ENCODE measurements at regions not wholly inside any gene's neighbourhood (a gene's known extent, or its start where the extent isn't known, plus 50 kb on each side); places are given as distances from the start of the nearest gene placed in this dataset.

DNA sequence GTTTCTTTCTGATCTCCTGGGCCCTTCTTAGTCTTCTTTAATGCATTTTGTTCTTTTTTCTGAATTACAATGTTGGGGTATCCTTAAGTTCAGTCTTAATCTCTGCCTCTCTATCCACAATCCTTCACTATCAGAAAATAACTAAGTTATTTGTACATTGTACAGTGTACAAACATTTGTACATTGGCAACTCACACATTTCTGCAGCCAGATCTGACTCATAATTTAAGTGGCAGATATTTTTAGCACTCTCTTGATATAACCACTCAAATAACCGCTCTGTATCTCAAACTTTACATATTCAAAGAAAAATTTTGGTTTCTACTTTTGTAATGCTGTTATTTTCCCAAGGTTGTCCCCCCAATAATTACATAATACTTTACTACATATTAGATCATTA, 691.1 kb upstream of the SPRY2 start:
- Histone ChIP-seq H3K27ac (ENCODE audit: low read depth in 2 of 2, low read length in 2 of 2) (no peak overlapping the region), H3K9me3 (ENCODE audit: control insufficient read depth in 2 of 3, insufficient read depth in 1 of 3, low read length in 3 of 3) (no peaks in the 10 kb centered on the region), H3K27me3 (ENCODE audit: control insufficient read depth, insufficient read depth, low read length) (no peaks in the 10 kb centered on the region), H3K4me3 (ENCODE audit: low read length in 3 of 3) (no peak overlapping the region), H3K4me1 (ENCODE audit: control insufficient read depth in 2 of 3, insufficient read depth in 2 of 3, low read depth in 1 of 3, low read length in 3 of 3) (no peaks in the 10 kb centered on the region), H3K9ac (ENCODE audit: low read length in 3 of 3) (no peak overlapping the region), H3K36me3 (ENCODE audit: control insufficient read depth in 2 of 3, insufficient read depth in 3 of 3, low read length in 3 of 3) (no peaks in the 10 kb centered on the region)
- FAIRE-seq, result no peak
- DNase-seq, result no peak
- TF ChIP-seq, protein P1, sequence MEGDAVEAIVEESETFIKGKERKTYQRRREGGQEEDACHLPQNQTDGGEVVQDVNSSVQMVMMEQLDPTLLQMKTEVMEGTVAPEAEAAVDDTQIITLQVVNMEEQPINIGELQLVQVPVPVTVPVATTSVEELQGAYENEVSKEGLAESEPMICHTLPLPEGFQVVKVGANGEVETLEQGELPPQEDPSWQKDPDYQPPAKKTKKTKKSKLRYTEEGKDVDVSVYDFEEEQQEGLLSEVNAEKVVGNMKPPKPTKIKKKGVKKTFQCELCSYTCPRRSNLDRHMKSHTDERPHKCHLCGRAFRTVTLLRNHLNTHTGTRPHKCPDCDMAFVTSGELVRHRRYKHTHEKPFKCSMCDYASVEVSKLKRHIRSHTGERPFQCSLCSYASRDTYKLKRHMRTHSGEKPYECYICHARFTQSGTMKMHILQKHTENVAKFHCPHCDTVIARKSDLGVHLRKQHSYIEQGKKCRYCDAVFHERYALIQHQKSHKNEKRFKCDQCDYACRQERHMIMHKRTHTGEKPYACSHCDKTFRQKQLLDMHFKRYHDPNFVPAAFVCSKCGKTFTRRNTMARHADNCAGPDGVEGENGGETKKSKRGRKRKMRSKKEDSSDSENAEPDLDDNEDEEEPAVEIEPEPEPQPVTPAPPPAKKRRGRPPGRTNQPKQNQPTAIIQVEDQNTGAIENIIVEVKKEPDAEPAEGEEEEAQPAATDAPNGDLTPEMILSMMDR (IDR thresholded peaks at IDR 0.05; ENCODE audit: borderline replicate concordance, extremely low read depth, insufficient read depth), result no peak
- intact Hi-C loops (cut with DNase I), result no loop called here

DNA sequence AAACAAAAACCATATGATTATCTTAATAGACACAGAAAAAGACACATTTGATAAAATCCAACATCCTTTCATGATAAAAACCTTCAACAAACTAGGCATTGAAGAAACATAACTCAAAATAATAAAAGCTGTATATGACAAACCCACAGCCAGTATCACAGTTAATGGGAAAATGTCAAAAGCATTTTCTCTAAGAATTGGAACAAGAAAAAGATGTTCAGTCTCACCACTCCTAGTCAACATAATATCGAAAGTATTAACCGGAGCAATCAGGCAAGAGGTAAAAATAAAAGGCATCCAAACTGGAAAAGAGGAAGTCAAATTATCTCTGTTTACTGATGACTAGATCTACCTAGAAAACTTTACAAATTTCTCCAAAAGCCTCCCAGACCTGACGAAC, 684.2 kb upstream of the SPRY2 start:
- Histone ChIP-seq H3K4me1 (ENCODE audit: control insufficient read depth in 2 of 3, insufficient read depth in 2 of 3, low read depth in 1 of 3, low read length in 3 of 3) (no peaks in the 10 kb centered on the region), H3K9me3 (ENCODE audit: control insufficient read depth in 2 of 3, insufficient read depth in 1 of 3, low read length in 3 of 3) (no peaks in the 10 kb centered on the region), H3K36me3 (ENCODE audit: control insufficient read depth in 2 of 3, insufficient read depth in 3 of 3, low read length in 3 of 3) (no peaks in the 10 kb centered on the region), H3K27me3 (ENCODE audit: control insufficient read depth, insufficient read depth, low read length) (no peaks in the 10 kb centered on the region), H3K27ac (ENCODE audit: low read depth in 2 of 2, low read length in 2 of 2) (no peak overlapping the region), H3K9ac (ENCODE audit: low read length in 3 of 3) (no peak overlapping the region), H3K4me3 (ENCODE audit: low read length in 3 of 3) (no peak overlapping the region)
- intact Hi-C loops (cut with DNase I), result no loop called here
- no peak for DNase-seq
- FAIRE-seq, result no peak
- TF ChIP-seq, protein P1 (IDR thresholded peaks at IDR 0.05; ENCODE audit: borderline replicate concordance, extremely low read depth, insufficient read depth), result no peak

DNA sequence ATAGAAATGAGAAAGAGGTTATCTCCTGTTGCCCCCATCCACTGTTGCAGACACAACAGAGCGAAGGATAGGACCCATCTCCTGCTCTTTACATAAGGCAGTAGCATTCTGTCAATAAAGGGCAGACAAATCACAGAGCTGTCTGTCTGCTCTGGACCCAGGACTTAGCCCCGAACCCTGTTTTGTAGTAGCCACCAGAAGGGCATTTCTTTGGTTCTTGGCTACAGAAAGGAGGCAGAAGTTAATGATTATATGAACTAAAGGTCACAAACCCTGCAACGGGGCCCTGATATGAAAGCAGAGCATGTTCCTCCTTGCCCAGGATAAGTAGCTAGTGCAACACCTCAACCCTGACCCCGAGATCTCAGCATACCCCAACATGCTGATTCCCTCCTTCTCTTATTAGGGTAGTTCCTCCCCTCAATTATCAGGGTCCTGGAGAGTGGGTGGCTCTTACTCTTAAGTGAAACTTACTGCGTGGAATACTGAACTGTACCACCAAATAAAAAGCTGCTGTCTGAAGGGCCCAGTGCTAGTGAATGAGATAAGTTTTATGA, 680.4 kb upstream of the SPRY2 start:
- TF ChIP-seq, protein P1 (IDR thresholded peaks at IDR 0.05; ENCODE audit: borderline replicate concordance, extremely low read depth, insufficient read depth), result no peak
- no peaks in the 10 kb centered on the region for H3K27me3 ChIP-seq (ENCODE audit: control insufficient read depth, insufficient read depth, low read length)
- no peak overlapping the region for H3K27ac ChIP-seq (ENCODE audit: low read depth in 2 of 2, low read length in 2 of 2)
- DNase-seq (no peak), FAIRE-seq (no peak)
- no peak overlapping the region for H3K9ac ChIP-seq (ENCODE audit: low read length in 3 of 3)
- intact Hi-C loops (cut with DNase I), result no loop called here
- H3K4me3 ChIP-seq (ENCODE audit: low read length in 3 of 3), result no peak overlapping the region
- no peaks in the 10 kb centered on the region for H3K4me1 ChIP-seq (ENCODE audit: control insufficient read depth in 2 of 3, insufficient read depth in 2 of 3, low read depth in 1 of 3, low read length in 3 of 3)
- no peaks in the 10 kb centered on the region for H3K36me3 ChIP-seq (ENCODE audit: control insufficient read depth in 2 of 3, insufficient read depth in 3 of 3, low read length in 3 of 3)
- no peaks in the 10 kb centered on the region for H3K9me3 ChIP-seq (ENCODE audit: control insufficient read depth in 2 of 3, insufficient read depth in 1 of 3, low read length in 3 of 3)

DNA sequence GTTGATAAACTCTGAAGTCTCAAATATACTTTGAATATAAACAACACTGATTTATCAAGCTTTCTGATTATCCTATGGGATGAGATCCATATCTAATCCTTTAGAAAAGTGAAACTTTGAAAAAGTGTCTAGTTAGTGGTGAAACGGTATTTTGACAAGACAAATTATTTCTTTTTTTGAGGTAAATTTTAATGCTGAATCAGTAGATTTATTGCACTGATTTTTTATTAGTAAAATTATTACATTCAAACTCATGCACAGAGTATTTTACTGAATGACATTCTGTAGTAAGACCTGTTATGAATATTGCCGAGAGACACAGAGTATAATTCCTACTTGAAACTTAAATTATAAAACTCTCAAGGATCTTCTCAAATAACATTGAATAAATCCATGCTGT, 679.1 kb upstream of the SPRY2 start:
- Histone ChIP-seq H3K4me1 (ENCODE audit: control insufficient read depth in 2 of 3, insufficient read depth in 2 of 3, low read depth in 1 of 3, low read length in 3 of 3) (no peaks in the 10 kb centered on the region), H3K27ac (ENCODE audit: low read depth in 2 of 2, low read length in 2 of 2) (no peak overlapping the region), H3K9me3 (ENCODE audit: control insufficient read depth in 2 of 3, insufficient read depth in 1 of 3, low read length in 3 of 3) (no peaks in the 10 kb centered on the region), H3K9ac (ENCODE audit: low read length in 3 of 3) (no peak overlapping the region), H3K4me3 (ENCODE audit: low read length in 3 of 3) (no peak overlapping the region), H3K36me3 (ENCODE audit: control insufficient read depth in 2 of 3, insufficient read depth in 3 of 3, low read length in 3 of 3) (no peaks in the 10 kb centered on the region), H3K27me3 (ENCODE audit: control insufficient read depth, insufficient read depth, low read length) (no peaks in the 10 kb centered on the region)
- DNase-seq, result no peak
- FAIRE-seq, result no peak
- intact Hi-C loops (cut with DNase I), result no loop called here
- TF ChIP-seq, protein P1 (IDR thresholded peaks at IDR 0.05; ENCODE audit: borderline replicate concordance, extremely low read depth, insufficient read depth), result no peak
